SW480 (cell line): ENCODE measurements at regions not wholly inside any gene's neighbourhood (a gene's known extent, or its start where the extent isn't known, plus 50 kb on each side); places are given as distances from the start of the nearest gene placed in this dataset.
"Not testable (repeated sequence)": the region's sequence is repeated elsewhere in the genome, so short reads cannot be mapped to it uniquely, and the experiment has no call there.

Source experiments
- DNase-seq: peaks from one replicate; pipeline ENCODE4 v3.0.0-alpha.2; 2016; ENCODE audit warnings: low spot score

- DNase-seq, result no peak
Measured at GRCh38 chr7:152905949-152906348, 146.4 kb downstream of the ACTR3B start.

GRCh38 chr7:152907042-152907761, 147.7 kb downstream of the ACTR3B start:
- no peak for DNase-seq

- no peak for DNase-seq
Measured at GRCh38 chr7:152909280-152909679, 149.7 kb downstream of the ACTR3B start.

GRCh38 chr7:152909683-152910544, 150.4 kb downstream of the ACTR3B start:
- DNase-seq, result peak; percentile 66

- DNase-seq, result no peak
Measured at GRCh38 chr7:152910545-152911225, 151.1 kb downstream of the ACTR3B start.

GRCh38 chr7:152911226-152911560, 151.6 kb downstream of the ACTR3B start:
- DNase-seq, result no peak

GRCh38 chr7:152911922-152912321, 152.4 kb downstream of the ACTR3B start:
- DNase-seq, result no peak

GRCh38 chr7:152912511-152912910, 153.0 kb downstream of the ACTR3B start:
- no peak for DNase-seq

- DNase-seq, result no peak
Measured at GRCh38 chr7:152913492-152913891, 153.9 kb downstream of the ACTR3B start.

- DNase-seq, result no peak
Measured at GRCh38 chr7:152914014-152914844, 154.7 kb downstream of the ACTR3B start.

- not testable (repeated sequence) for DNase-seq
Measured at GRCh38 chr7:152914845-152915102, 155.2 kb downstream of the ACTR3B start.

- DNase-seq, result no peak
Measured at GRCh38 chr7:152922318-152923081, 162.9 kb downstream of the ACTR3B start.

GRCh38 chr7:152923711-152924110, 164.2 kb downstream of the ACTR3B start:
- DNase-seq, result no peak

GRCh38 chr7:152924238-152924637, 164.7 kb downstream of the ACTR3B start:
- DNase-seq, result no peak

- no peak for DNase-seq
Measured at GRCh38 chr7:152924826-152925411, 165.4 kb downstream of the ACTR3B start.

GRCh38 chr7:152925412-152926147, 166.0 kb downstream of the ACTR3B start:
- no peak for DNase-seq

- DNase-seq, result no peak
Measured at GRCh38 chr7:152931633-152932032, 172.1 kb downstream of the ACTR3B start.

- no peak for DNase-seq
Measured at GRCh38 chr7:152937282-152937681, 177.7 kb downstream of the ACTR3B start.

GRCh38 chr7:152946616-152947015, 187.1 kb downstream of the ACTR3B start:
- DNase-seq, result not testable (repeated sequence)

GRCh38 chr7:152947686-152948085, 188.1 kb downstream of the ACTR3B start:
- no peak for DNase-seq
